ENCODE measurements at regions not wholly inside any gene's neighbourhood (a gene's known extent, or its start where the extent isn't known, plus 50 kb on each side); places are given as distances from the start of the nearest gene placed in this dataset.

DNA sequence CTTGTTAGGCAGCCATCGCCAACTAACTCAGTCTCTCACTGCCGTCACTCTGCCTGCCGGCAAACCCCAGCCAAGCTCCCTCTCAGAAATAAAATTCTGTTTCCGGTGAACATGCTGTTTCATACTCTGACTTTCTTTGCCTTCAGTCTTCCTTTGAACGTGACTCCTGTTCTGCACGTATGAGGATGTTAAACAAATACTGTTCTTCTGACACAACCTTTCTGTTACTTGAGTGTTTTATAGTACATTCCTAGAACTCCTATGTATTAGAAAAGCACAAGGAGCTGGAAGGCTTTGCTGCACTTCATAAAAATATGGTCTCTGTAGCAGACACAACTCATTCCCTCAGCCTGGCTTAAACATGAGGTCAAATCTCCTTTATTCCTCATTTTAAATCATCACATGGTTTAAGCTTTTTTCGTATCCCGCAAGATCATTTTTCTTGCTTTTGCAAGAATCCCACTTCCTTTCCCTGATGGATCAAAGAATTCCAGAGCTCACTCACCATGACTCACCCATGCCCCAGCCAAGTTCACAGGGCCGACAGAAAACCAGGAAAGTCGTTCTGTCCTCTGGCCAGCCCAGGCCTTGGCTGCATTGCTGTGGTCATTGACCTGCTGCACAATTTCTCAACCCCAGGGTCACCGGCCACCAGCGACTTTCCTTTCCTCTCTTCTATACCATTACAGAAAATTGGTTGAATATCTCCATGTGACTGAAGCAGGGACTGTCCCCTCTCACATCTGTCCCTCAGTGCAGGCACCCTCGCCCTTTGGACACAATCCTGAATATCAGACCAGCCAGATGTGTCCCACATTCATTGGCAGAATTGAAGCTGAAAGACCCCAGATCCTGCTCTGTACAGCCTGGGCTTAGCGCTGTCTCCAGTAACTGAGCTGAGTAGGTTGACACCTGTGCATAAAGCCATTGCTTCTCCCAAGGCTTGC lies 183.1 kb upstream of the ARL4C start:
- peak overlapping the region; percentile 33 for H3K9ac ChIP-seq (ENCODE audit: low read length)
- H2AFZ ChIP-seq (ENCODE audit: low read length) = peak overlapping the region; percentile 58
- H3K9me2 ChIP-seq (replicated peaks; ENCODE audit: low read length) = no peaks in the 10 kb centered on the region
- no peaks in the 10 kb centered on the region for H3K27me3 ChIP-seq (ENCODE audit: low read length)
- POLR2A ChIA-PET (ENCODE audit: unreplicated experiment) = interaction anchor here (0.5 to 1.2 kb wide), 5 partner anchors 11 to 1258 kb away, joined by 4 to 13 read pairs (median 6); no protein-coding TSS in a partner anchor
- no TSS peak for BruUV-seq (replicated peaks)
- peak; percentile 83 for ATAC-seq
- peaks cover 58% of the 10 kb centered on the region for H3K4me1 ChIP-seq (ENCODE audit: insufficient read depth, low read length)
- H3K4me3 ChIP-seq (ENCODE audit: low read length) = peak overlapping the region; percentile 54; the same call in 1 of the 2 replicates
- peak overlapping the region; percentile 78 for H3K4me2 ChIP-seq (ENCODE audit: low read length)
- peaks cover 11% of the 10 kb centered on the region for H3F3A ChIP-seq (ENCODE audit: low read length, unreplicated experiment)
- no peaks in the 10 kb centered on the region for H3K9me3 ChIP-seq (ENCODE audit: low read length)
- no peaks in the 10 kb centered on the region for H4K20me1 ChIP-seq (ENCODE audit: low read length)
- DNase-seq = peak; percentile 89
- TF ChIP-seq EZH2phosphoT487 (IDR thresholded peaks at IDR 0.05; ENCODE audit: borderline replicate concordance, low read length) = no peak
- TF ChIP-seq, protein P1, sequence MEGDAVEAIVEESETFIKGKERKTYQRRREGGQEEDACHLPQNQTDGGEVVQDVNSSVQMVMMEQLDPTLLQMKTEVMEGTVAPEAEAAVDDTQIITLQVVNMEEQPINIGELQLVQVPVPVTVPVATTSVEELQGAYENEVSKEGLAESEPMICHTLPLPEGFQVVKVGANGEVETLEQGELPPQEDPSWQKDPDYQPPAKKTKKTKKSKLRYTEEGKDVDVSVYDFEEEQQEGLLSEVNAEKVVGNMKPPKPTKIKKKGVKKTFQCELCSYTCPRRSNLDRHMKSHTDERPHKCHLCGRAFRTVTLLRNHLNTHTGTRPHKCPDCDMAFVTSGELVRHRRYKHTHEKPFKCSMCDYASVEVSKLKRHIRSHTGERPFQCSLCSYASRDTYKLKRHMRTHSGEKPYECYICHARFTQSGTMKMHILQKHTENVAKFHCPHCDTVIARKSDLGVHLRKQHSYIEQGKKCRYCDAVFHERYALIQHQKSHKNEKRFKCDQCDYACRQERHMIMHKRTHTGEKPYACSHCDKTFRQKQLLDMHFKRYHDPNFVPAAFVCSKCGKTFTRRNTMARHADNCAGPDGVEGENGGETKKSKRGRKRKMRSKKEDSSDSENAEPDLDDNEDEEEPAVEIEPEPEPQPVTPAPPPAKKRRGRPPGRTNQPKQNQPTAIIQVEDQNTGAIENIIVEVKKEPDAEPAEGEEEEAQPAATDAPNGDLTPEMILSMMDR (conservative IDR thresholded peaks at IDR 0.05; ENCODE audit: low read depth, low read length) = no peak
- no peak for TF ChIP-seq EZH2 (IDR thresholded peaks at IDR 0.05; ENCODE audit: low read length, unreplicated experiment)
- no peaks in the 10 kb centered on the region for H3K36me3 ChIP-seq (ENCODE audit: low read depth, low read length)
- CTCF ChIA-PET = interaction anchor here (0.6 to 0.9 kb wide), 2 partner anchors 135 to 136 kb away, joined by 3 to 6 read pairs; no protein-coding TSS in a partner anchor
- no peaks in the 10 kb centered on the region for H3K79me2 ChIP-seq (ENCODE audit: low read length)
- H3K27ac ChIP-seq (ENCODE audit: low read length) = peak overlapping the region; percentile 89
- intact Hi-C loops (cut with micrococcal nuclease) = loop anchor here (10.0 kb wide), 1 partner anchor 125 kb away; no protein-coding TSS in a partner anchor

- Histone ChIP-seq H3K4me3 (ENCODE audit: low read length) (peak overlapping the region; percentile 54), H3K4me1 (ENCODE audit: insufficient read depth, low read length) (peaks cover 61% of the 10 kb centered on the region), H3K27ac (ENCODE audit: low read length) (peak overlapping the region; percentile 89), H2AFZ (ENCODE audit: low read length) (peak overlapping the region; percentile 58), H3K36me3 (ENCODE audit: low read depth, low read length) (no peaks in the 10 kb centered on the region), H3K79me2 (ENCODE audit: low read length) (no peaks in the 10 kb centered on the region), H3K4me2 (ENCODE audit: low read length) (peak overlapping the region; percentile 78), H3K9me2 (replicated peaks; ENCODE audit: low read length) (no peaks in the 10 kb centered on the region), H4K20me1 (ENCODE audit: low read length) (no peaks in the 10 kb centered on the region), H3K9me3 (ENCODE audit: low read length) (no peaks in the 10 kb centered on the region), H3K9ac (ENCODE audit: low read length) (peak overlapping the region; percentile 33), H3F3A (ENCODE audit: low read length, unreplicated experiment) (peaks cover 11% of the 10 kb centered on the region), H3K27me3 (ENCODE audit: low read length) (no peaks in the 10 kb centered on the region)
- ATAC-seq (peak; percentile 7), DNase-seq (no peak)
- ChIA-PET CTCF (interaction anchor here (0.6 to 0.9 kb wide), 2 partner anchors 134 to 135 kb away, joined by 3 to 6 read pairs; no protein-coding TSS in a partner anchor), POLR2A (ENCODE audit: unreplicated experiment) (interaction anchor here (0.5 to 1.2 kb wide), 2 partner anchors 240 to 302 kb away, joined by 4 to 13 read pairs; no protein-coding TSS in a partner anchor)
- intact Hi-C loops (cut with micrococcal nuclease) = loop anchor here (10.0 kb wide), 1 partner anchor 125 kb away; no protein-coding TSS in a partner anchor
- no peak for TF ChIP-seq EZH2 (IDR thresholded peaks at IDR 0.05; ENCODE audit: low read length, unreplicated experiment)
- no peak for TF ChIP-seq EZH2phosphoT487 (IDR thresholded peaks at IDR 0.05; ENCODE audit: borderline replicate concordance, low read length)
- TF ChIP-seq, protein P1 (conservative IDR thresholded peaks at IDR 0.05; ENCODE audit: low read depth, low read length) = no peak
- no TSS peak for BruUV-seq (replicated peaks)
Measured at GRCh38 chr2:234679301-234679740, 182.4 kb upstream of the ARL4C start.
